CD4-positive, alpha-beta memory T cell (primary cell): ENCODE measurements at regions not wholly inside any gene's neighbourhood (a gene's known extent, or its start where the extent isn't known, plus 50 kb on each side); places are given as distances from the start of the nearest gene placed in this dataset.

ENCODE experiments used
- CTCF ChIA-PET: fragments of 350-600 bp; sonication (Branson Sonifier 250); formaldehyde crosslinking; loops from one replicate; lab custom pipeline; 2021; ENCODE audit warnings: inconsistent platforms; ENCODE audit not compliant: partially characterized antibody; lab: Charles Lee
- POLR2A ChIA-PET: fragments of 350-600 bp; sonication (Branson Sonifier 250); formaldehyde crosslinking; loops from one replicate; lab custom pipeline; 2021; ENCODE audit not compliant: partially characterized antibody; lab: Charles Lee
- DNase-seq, 5 donors: peaks; one replicate each; pipeline versions ENCODE4 v3.0.0 to v3.0.0-alpha.2; 2020 to 2022; ENCODE audit warnings: mixed read lengths in 1 of 5
- H3K27ac ChIP-seq: one replicate; pipeline ENCODE4 v1.7.0; 2013; ENCODE audit warnings: low read depth, low read length
- H3K27me3 ChIP-seq: 2 replicates; pipeline ENCODE4 v1.7.0; 2013; ENCODE audit warnings: mild to moderate bottlenecking, low read length, moderate library complexity; ENCODE audit not compliant: insufficient read depth
- H3K36me3 ChIP-seq: 2 replicates; pipeline ENCODE4 v1.7.0; 2013; ENCODE audit warnings: mild to moderate bottlenecking, low read length, moderate library complexity; ENCODE audit not compliant: insufficient read depth
- H3K4me1 ChIP-seq: 2 replicates; pipeline ENCODE4 v1.7.0; 2013; ENCODE audit warnings: mild to moderate bottlenecking, low read length, moderate library complexity; ENCODE audit not compliant: insufficient read depth
- H3K4me3 ChIP-seq, 2 donors: one replicate each; pipeline ENCODE4 v1.7.0; 2013; ENCODE audit warnings: low read length in 2 of 2, mild to moderate bottlenecking in 1 of 2
- H3K9me3 ChIP-seq, 2 donors: one replicate each; pipeline ENCODE4 v1.7.0; 2013; ENCODE audit warnings: low read length in 2 of 2, control low read depth in 1 of 2; ENCODE audit not compliant: control insufficient read depth in 1 of 2
- H3K27ac Mint-ChIP-seq, 7 donors: one replicate each; pipeline ENCODE4 v1.8.0; 2020 to 2021; ENCODE audit warnings: mixed read lengths in 7 of 7, mild to moderate bottlenecking in 6 of 7, inconsistent platforms in 3 of 7, moderate library complexity in 3 of 7
- H3K27me3 Mint-ChIP-seq, 2 donors: one replicate each; pipeline ENCODE4 v1.8.0; 2020 to 2021; ENCODE audit warnings: mixed read lengths in 2 of 2
- H3K36me3 Mint-ChIP-seq, 2 donors: one replicate each; pipeline ENCODE4 v1.8.0; 2020 to 2021; ENCODE audit warnings: mixed read lengths in 2 of 2, inconsistent platforms in 1 of 2, mild to moderate bottlenecking in 1 of 2
- H3K4me1 Mint-ChIP-seq, 4 donors: one replicate each; pipeline ENCODE4 v1.8.0; 2020 to 2021; ENCODE audit warnings: mixed read lengths in 4 of 4, mild to moderate bottlenecking in 1 of 4
- H3K4me3 Mint-ChIP-seq, 8 donors: one replicate each; pipeline ENCODE4 v1.8.0; 2020 to 2021; ENCODE audit warnings: mixed read lengths in 8 of 8, mild to moderate bottlenecking in 7 of 8, moderate library complexity in 6 of 8, inconsistent platforms in 3 of 8
- H3K9me3 Mint-ChIP-seq, 8 donors: one replicate each; pipeline ENCODE4 v1.8.0; 2020 to 2021; ENCODE audit warnings: mixed read lengths in 8 of 8, mild to moderate bottlenecking in 5 of 8, inconsistent platforms in 3 of 8, moderate library complexity in 1 of 8
- intact Hi-C: fragments of 100-400 bp; cut with micrococcal nuclease; formaldehyde crosslinking; loops from one replicate; pipeline ENCODE4 v1.15.1; 2023

DNA sequence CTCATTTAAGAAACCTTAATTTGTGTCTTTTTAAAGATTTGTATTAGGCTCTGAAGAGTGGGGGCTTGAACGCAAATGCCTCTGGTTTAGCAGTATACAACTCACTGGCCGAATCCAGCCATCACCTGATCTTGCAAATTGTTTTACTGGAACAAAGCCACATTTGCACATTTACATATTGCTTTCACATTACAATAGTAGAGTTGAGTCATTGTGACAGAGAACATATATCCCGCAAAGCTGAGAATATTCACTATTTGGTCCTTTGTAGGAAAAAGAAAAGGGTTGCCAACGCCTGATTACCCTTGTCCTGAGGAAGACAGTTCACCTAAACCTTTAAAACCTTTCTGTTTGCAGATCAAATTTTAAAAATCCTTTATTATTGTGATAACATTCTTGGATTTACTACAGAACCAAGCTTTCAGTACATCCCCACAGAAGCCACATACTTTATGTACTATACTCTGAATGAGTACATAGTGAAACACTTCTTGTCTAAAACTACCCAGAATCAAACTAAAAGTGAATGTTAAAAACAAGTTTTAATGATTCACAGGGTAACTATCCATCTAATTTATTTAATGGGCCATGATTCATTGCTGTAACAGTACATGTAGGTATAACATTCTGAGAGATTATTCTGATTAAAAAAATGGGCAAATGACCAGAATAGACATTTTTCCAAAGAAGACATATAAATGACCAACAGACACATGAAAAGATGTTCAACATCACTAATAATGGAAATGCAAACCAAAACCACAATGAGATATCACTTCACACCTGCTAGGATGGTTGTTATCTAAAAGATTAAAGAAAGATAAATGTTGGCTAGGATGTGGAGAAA, 161.0 kb downstream of the SLC25A46 start:
- ChIA-PET POLR2A (no interaction called here), CTCF (no interaction called here)
- intact Hi-C loops, result no loop called here
- Histone ChIP-seq H3K4me1 (no peaks in the 10 kb centered on the region), H3K27me3 (no peaks in the 10 kb centered on the region), H3K36me3 (no peaks in the 10 kb centered on the region), H3K4me3 (no peak overlapping the region), H3K27ac (no peak overlapping the region), H3K9me3 (no peaks in the 10 kb centered on the region)
- no peak for DNase-seq
- Mint-ChIP-seq H3K4me1 (no peaks in the 10 kb centered on the region), H3K27ac (no peak overlapping the region), H3K4me3 (no peak overlapping the region), H3K9me3 (peaks cover 0 to 3% (median 0%) of the 10 kb centered on the region in 8 donors), H3K36me3 (no peaks in the 10 kb centered on the region), H3K27me3 (peaks cover 0 to 4% of the 10 kb centered on the region in 2 donors)

DNA sequence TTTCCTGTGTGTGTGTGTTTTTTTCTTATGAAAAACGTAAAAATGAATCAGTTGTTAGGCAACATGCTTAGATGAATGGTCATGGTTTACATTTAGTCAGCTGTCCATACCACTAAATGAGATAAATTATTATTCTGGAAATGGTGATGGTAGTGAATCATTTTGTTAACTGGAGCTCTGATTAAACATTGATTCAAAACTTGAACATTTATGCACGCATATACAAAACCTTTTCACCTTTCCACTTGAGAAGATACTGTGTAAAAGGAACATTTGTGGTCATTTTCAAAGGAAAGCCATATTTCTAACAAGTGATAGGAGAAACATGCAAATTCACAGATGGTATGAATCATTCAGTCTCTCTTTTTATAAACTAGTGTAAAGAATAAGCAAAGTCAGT, 162.0 kb downstream of the SLC25A46 start:
- no peak overlapping the region for H3K27ac Mint-ChIP-seq
- H3K4me1 Mint-ChIP-seq, result no peaks in the 10 kb centered on the region
- ChIA-PET POLR2A (no interaction called here), CTCF (no interaction called here)
- Histone ChIP-seq H3K4me1 (no peaks in the 10 kb centered on the region), H3K9me3 (no peaks in the 10 kb centered on the region), H3K36me3 (no peaks in the 10 kb centered on the region), H3K27ac (no peak overlapping the region), H3K4me3 (no peak overlapping the region), H3K27me3 (no peaks in the 10 kb centered on the region)
- H3K9me3 Mint-ChIP-seq, result peaks cover 0 to 6% (median 0%) of the 10 kb centered on the region in 8 donors
- peaks cover 0 to 8% of the 10 kb centered on the region in 2 donors for H3K27me3 Mint-ChIP-seq
- DNase-seq, result no peak
- intact Hi-C loops, result no loop called here
- no peaks in the 10 kb centered on the region for H3K36me3 Mint-ChIP-seq
- no peak overlapping the region for H3K4me3 Mint-ChIP-seq

DNA sequence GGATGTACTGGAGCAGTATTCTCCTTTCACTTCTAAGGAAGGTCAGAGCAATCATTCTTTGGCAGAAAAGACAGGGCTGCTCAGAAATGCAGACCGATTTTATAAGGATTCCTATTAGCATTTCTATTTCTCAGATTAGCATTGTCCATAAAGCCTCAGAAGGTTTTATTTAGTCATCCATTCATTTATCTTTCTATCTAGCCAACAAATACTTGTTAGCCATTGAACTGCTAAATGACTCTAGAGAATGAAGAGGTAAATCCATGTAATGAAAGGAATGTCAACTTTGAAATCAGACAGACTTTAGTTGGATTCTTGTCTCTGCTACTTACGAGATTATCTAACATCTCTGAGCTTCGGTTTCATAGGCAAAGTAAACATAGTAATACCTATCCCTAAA, 165.2 kb downstream of the SLC25A46 start:
- H3K27ac ChIP-seq, result no peak overlapping the region
- no peaks in the 10 kb centered on the region for H3K36me3 ChIP-seq
- ChIA-PET POLR2A (no interaction called here), CTCF (no interaction called here)
- Mint-ChIP-seq H3K4me3 (no peak overlapping the region), H3K36me3 (no peaks in the 10 kb centered on the region), H3K27me3 (peaks cover 0 to 7% of the 10 kb centered on the region in 2 donors), H3K9me3 (peaks cover 0 to 15% (median 5%) of the 10 kb centered on the region in 8 donors), H3K27ac (no peak overlapping the region), H3K4me1 (no peaks in the 10 kb centered on the region)
- H3K9me3 ChIP-seq, result no peaks in the 10 kb centered on the region
- H3K4me3 ChIP-seq, result no peak overlapping the region
- no peaks in the 10 kb centered on the region for H3K27me3 ChIP-seq
- intact Hi-C loops, result no loop called here
- DNase-seq, result no peak
- H3K4me1 ChIP-seq, result no peaks in the 10 kb centered on the region

DNA sequence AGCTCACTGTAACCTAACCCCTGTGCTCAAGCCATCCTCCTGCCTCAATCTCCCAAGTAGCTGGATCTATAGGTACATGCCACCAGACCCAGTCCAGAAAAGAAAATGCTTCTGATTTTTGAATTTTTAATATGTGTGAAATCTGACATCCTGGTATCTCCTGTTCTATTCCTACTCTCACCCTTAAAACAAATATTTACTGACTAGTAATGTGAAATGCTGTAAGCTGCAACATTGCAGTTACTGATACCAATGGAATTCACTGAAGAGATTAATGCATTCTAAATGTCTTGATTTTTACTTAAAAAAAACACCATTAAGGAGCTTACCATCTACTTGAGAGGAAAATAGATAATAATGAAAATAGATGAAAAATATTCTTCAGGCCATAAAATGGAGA, 162.7 kb upstream of the TSLP start:
- no peak overlapping the region for H3K4me3 ChIP-seq
- no peaks in the 10 kb centered on the region for H3K4me1 ChIP-seq
- peaks cover 0 to 5% of the 10 kb centered on the region in 2 donors for H3K27me3 Mint-ChIP-seq
- intact Hi-C loops, result no loop called here
- H3K36me3 Mint-ChIP-seq, result no peaks in the 10 kb centered on the region
- H3K9me3 ChIP-seq, result no peaks in the 10 kb centered on the region
- CTCF ChIA-PET, result no interaction called here
- no peak overlapping the region for H3K4me3 Mint-ChIP-seq
- POLR2A ChIA-PET, result no interaction called here
- no peak for DNase-seq
- no peaks in the 10 kb centered on the region for H3K27me3 ChIP-seq
- H3K4me1 Mint-ChIP-seq, result no peaks in the 10 kb centered on the region
- no peak overlapping the region for H3K27ac ChIP-seq
- peaks cover 0 to 15% (median 5%) of the 10 kb centered on the region in 8 donors for H3K9me3 Mint-ChIP-seq
- H3K27ac Mint-ChIP-seq, result no peak overlapping the region
- no peaks in the 10 kb centered on the region for H3K36me3 ChIP-seq

DNA sequence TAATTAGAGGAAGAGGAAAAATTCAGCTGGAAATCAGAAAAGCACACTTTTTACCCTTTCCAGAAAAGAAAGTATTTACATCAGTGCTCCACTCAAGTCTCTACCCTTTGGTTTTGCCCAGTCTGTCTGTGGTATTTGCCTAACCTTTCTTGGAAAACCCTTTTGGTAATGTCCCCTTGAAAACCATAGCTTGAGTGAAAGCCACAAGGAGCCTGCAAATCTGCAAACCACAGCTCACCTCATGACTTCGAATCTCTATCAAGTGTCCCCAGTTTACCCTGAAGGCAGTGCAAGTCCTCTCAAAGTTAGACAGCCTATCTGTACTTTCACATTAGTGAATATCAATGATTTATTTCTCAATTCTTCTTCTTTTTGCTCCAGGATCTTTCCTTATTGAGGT, 162.1 kb upstream of the TSLP start:
- H3K4me1 Mint-ChIP-seq, result no peaks in the 10 kb centered on the region
- H3K36me3 Mint-ChIP-seq, result no peaks in the 10 kb centered on the region
- Histone ChIP-seq H3K9me3 (no peaks in the 10 kb centered on the region), H3K4me1 (no peaks in the 10 kb centered on the region), H3K4me3 (no peak overlapping the region), H3K27ac (no peak overlapping the region), H3K36me3 (no peaks in the 10 kb centered on the region), H3K27me3 (no peaks in the 10 kb centered on the region)
- CTCF ChIA-PET, result no interaction called here
- no peak overlapping the region for H3K4me3 Mint-ChIP-seq
- peaks cover 0 to 15% (median 5%) of the 10 kb centered on the region in 8 donors for H3K9me3 Mint-ChIP-seq
- DNase-seq, result no peak
- H3K27ac Mint-ChIP-seq, result no peak overlapping the region
- intact Hi-C loops, result no loop called here
- H3K27me3 Mint-ChIP-seq, result peaks cover 0 to 6% of the 10 kb centered on the region in 2 donors
- POLR2A ChIA-PET, result no interaction called here

DNA sequence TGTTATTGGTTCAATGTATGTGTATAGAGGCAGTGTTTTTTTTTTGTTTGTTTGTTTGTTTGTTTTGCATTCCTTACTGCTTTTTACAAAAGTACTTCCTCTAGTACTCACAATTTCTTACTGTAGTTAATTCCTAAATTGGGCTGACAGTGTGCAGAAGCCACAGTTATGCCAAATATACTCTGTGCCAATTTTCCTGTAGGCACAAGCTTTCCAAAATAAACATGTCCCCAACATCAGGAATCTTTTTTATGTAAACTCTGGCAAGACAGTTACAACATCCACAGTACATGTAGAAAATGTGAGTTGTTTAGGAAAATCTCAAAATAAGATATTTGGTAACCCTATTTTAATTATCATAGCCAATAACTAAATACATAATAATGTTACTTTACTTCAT, 161.6 kb upstream of the TSLP start:
- ChIA-PET POLR2A (no interaction called here), CTCF (no interaction called here)
- Mint-ChIP-seq H3K27me3 (peaks cover 0 to 6% of the 10 kb centered on the region in 2 donors), H3K27ac (no peak overlapping the region), H3K4me1 (no peaks in the 10 kb centered on the region), H3K36me3 (no peaks in the 10 kb centered on the region), H3K4me3 (no peak overlapping the region), H3K9me3 (peaks cover 0 to 15% (median 5%) of the 10 kb centered on the region in 8 donors)
- Histone ChIP-seq H3K36me3 (no peaks in the 10 kb centered on the region), H3K9me3 (no peaks in the 10 kb centered on the region), H3K4me1 (no peaks in the 10 kb centered on the region), H3K27ac (no peak overlapping the region), H3K27me3 (no peaks in the 10 kb centered on the region), H3K4me3 (no peak overlapping the region)
- DNase-seq, result no peak
- intact Hi-C loops, result no loop called here

DNA sequence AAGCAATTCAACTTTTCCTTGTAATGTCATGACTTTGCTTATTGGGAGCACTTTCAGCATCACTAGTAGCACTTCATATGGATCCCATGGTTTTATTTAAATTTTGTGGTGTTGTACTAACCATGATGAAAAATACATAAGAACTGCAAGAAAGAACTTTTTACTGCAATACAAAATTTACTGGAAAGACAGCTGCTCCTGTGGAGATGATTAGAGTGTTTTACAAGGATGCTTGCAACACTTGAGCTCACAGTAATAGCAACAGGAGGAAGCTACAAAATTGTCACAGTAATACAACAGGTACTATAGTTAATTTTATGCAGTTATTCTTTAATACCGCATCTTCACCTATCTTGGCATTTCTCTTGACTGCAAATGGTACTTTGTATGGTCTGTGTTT, 158.3 kb upstream of the TSLP start:
- Mint-ChIP-seq H3K4me1 (no peaks in the 10 kb centered on the region), H3K27me3 (peaks cover 0 to 4% of the 10 kb centered on the region in 2 donors)
- no peak overlapping the region for H3K4me3 ChIP-seq

More for the DNA sequence above, 158.3 kb upstream of the TSLP start:
- H3K4me3 Mint-ChIP-seq, result no peak overlapping the region
- Histone ChIP-seq H3K36me3 (no peaks in the 10 kb centered on the region), H3K27me3 (no peaks in the 10 kb centered on the region), H3K4me1 (no peaks in the 10 kb centered on the region), H3K27ac (no peak overlapping the region), H3K9me3 (no peaks in the 10 kb centered on the region)
- H3K36me3 Mint-ChIP-seq, result no peaks in the 10 kb centered on the region
- ChIA-PET CTCF (no interaction called here), POLR2A (no interaction called here)
- DNase-seq, result no peak
- peaks cover 0 to 4% (median 0%) of the 10 kb centered on the region in 8 donors for H3K9me3 Mint-ChIP-seq
- intact Hi-C loops, result no loop called here
- no peak overlapping the region for H3K27ac Mint-ChIP-seq
